ENCODE measurements at regions not wholly inside any gene's neighbourhood (a gene's known extent, or its start where the extent isn't known, plus 50 kb on each side); places are given as distances from the start of the nearest gene placed in this dataset.

- Histone ChIP-seq H3K9me3 (no peaks in the 10 kb centered on the region), H3K27ac (no peak overlapping the region), H3K4me3 (no peak overlapping the region), H3K36me3 (replicated peaks in 1 of 2; ENCODE audit: insufficient read depth in 1 of 2, low read depth in 2 of 2) (no peaks in the 10 kb centered on the region), H3K27me3 (no peaks in the 10 kb centered on the region), H3K4me1 (peaks cover 2% of the 10 kb centered on the region)
- ATAC-seq: no peak
- no peak for DNase-seq
- no peak for TF ChIP-seq CTCF (IDR thresholded peaks at IDR 0.05)
- TF ChIP-seq POLR2A (IDR thresholded peaks at IDR 0.05): no peak
- intact Hi-C loops (cut with DNase I): no loop called here
- 85 to 86% methylated on average over 3 of the region's 3 CpGs for WGBS, 2 donors
Measured at GRCh38 chr13:100794575-100794974, 120.0 kb upstream of the TMTC4 start.

GRCh38 chr13:100790405-100790804 lies 115.8 kb upstream of the TMTC4 start:
- Histone ChIP-seq H3K9me3 (no peaks in the 10 kb centered on the region), H3K4me3 (no peak overlapping the region), H3K36me3 (replicated peaks in 1 of 2; ENCODE audit: insufficient read depth in 1 of 2, low read depth in 2 of 2) (no peaks in the 10 kb centered on the region), H3K4me1 (peaks cover 5% of the 10 kb centered on the region), H3K27me3 (no peaks in the 10 kb centered on the region), H3K27ac (no peak overlapping the region)
- TF ChIP-seq CTCF (IDR thresholded peaks at IDR 0.05): no peak
- TF ChIP-seq POLR2A (IDR thresholded peaks at IDR 0.05): no peak
- DNase-seq (no peak), ATAC-seq (no peak)
- 67 to 94% methylated on average over 1 of the region's 1 CpG for whole genome bisulfite sequencing, 2 donors
- intact Hi-C loops (cut with DNase I): no loop called here

GRCh38 chr13:100789968-100790367 lies 115.4 kb upstream of the TMTC4 start:
- no peak for ATAC-seq
- WGBS, 2 donors: 53 to 71% methylated on average over 3 of the region's 3 CpGs

GRCh38 chr13:100789481-100789880 lies 114.9 kb upstream of the TMTC4 start:
- intact Hi-C loops (cut with DNase I): no loop called here
- H3K27ac ChIP-seq: no peak overlapping the region
- no peaks in the 10 kb centered on the region for H3K9me3 ChIP-seq
- TF ChIP-seq POLR2A (IDR thresholded peaks at IDR 0.05) (no peak), CTCF (IDR thresholded peaks at IDR 0.05) (no peak)
- DNase-seq (peak in 1 of 4 donors; percentile 17), ATAC-seq (no peak)
- peaks cover 5% of the 10 kb centered on the region for H3K4me1 ChIP-seq
- no peak overlapping the region for H3K4me3 ChIP-seq
- H3K36me3 ChIP-seq (replicated peaks in 1 of 2; ENCODE audit: insufficient read depth in 1 of 2, low read depth in 2 of 2): no peaks in the 10 kb centered on the region
- 21 to 26% methylated on average over 2 of the region's 2 CpGs for WGBS, 2 donors
- no peaks in the 10 kb centered on the region for H3K27me3 ChIP-seq

More at GRCh38 chr13:100789968-100790367, 115.4 kb upstream of the TMTC4 start:
- Histone ChIP-seq H3K4me3 (no peak overlapping the region), H3K27me3 (no peaks in the 10 kb centered on the region), H3K36me3 (replicated peaks in 1 of 2; ENCODE audit: insufficient read depth in 1 of 2, low read depth in 2 of 2) (no peaks in the 10 kb centered on the region), H3K9me3 (no peaks in the 10 kb centered on the region), H3K4me1 (peaks cover 5% of the 10 kb centered on the region), H3K27ac (no peak overlapping the region)
- DNase-seq: no peak
- intact Hi-C loops (cut with DNase I): no loop called here
- TF ChIP-seq CTCF (IDR thresholded peaks at IDR 0.05): no peak
- TF ChIP-seq POLR2A (IDR thresholded peaks at IDR 0.05): no peak

GRCh38 chr13:100789025-100789424 lies 114.4 kb upstream of the TMTC4 start:
- ATAC-seq (no peak), DNase-seq (no peak)
- intact Hi-C loops (cut with DNase I): no loop called here
- H3K4me3 ChIP-seq: no peak overlapping the region
- H3K36me3 ChIP-seq (replicated peaks in 1 of 2; ENCODE audit: insufficient read depth in 1 of 2, low read depth in 2 of 2): no peaks in the 10 kb centered on the region
- no peaks in the 10 kb centered on the region for H3K27me3 ChIP-seq
- peaks cover 5% of the 10 kb centered on the region for H3K4me1 ChIP-seq
- TF ChIP-seq POLR2A (IDR thresholded peaks at IDR 0.05) (no peak), CTCF (IDR thresholded peaks at IDR 0.05) (no peak)
- no peak overlapping the region for H3K27ac ChIP-seq
- WGBS, 2 donors: 72 to 77% methylated on average over 1 of the region's 1 CpG
- no peaks in the 10 kb centered on the region for H3K9me3 ChIP-seq

Data from body of pancreas (tissue), 4 donors.